Heart left ventricle (tissue), 16 donors: ENCODE measurements at regions not wholly inside any gene's neighbourhood (a gene's known extent, or its start where the extent isn't known, plus 50 kb on each side); places are given as distances from the start of the nearest gene placed in this dataset.

Source experiments
- ATAC-seq, 4 donors: fragments of 200-7000 bp; cut with Tn5 transposase; one replicate each; pipeline ENCODE4 v1.9.1; 2020 to 2022; ENCODE audit warnings: moderate library complexity in 4 of 4, mild to moderate bottlenecking in 3 of 4, moderate number of reproducible peaks in 1 of 4
- DNase-seq, 5 donors: peaks; one replicate each; pipeline ENCODE4 v3.0.0-alpha.2; 2020
- H3K27ac ChIP-seq, 12 donors: fragments of 200-600 bp; sonication (generic) in 4 of 12; one replicate each; pipeline versions ENCODE4 v1.5.0 to v1.8.0; 2016 to 2022; ENCODE audit warnings: mild to moderate bottlenecking in 2 of 12
- H3K27me3 ChIP-seq, 9 donors: fragments of 200-600 bp; sonication (generic) in 2 of 9; one replicate each; pipeline versions ENCODE4 v1.5.1 to v1.8.0; 2016 to 2022; ENCODE audit warnings: mild to moderate bottlenecking in 3 of 9
- H3K36me3 ChIP-seq, 9 donors: fragments of 200-600 bp; sonication (generic) in 2 of 9; one replicate each; pipeline versions ENCODE4 v1.5.0 to v1.8.0; 2018 to 2022; ENCODE audit warnings: mild to moderate bottlenecking in 2 of 9
- H3K4me1 ChIP-seq, 12 donors: fragments of 200-600 bp; sonication (generic) in 4 of 12; one replicate each; pipeline versions ENCODE4 v1.5.0 to v1.8.0; 2016 to 2022; ENCODE audit warnings: mild to moderate bottlenecking in 3 of 12
- H3K4me3 ChIP-seq, 12 donors: fragments of 200-600 bp; sonication (generic) in 4 of 12; one replicate each; pipeline versions ENCODE4 v1.5.0 to v1.8.0; 2017 to 2022; ENCODE audit warnings: mild to moderate bottlenecking in 9 of 12, moderate library complexity in 4 of 12
- H3K9me3 ChIP-seq, 12 donors: fragments of 200-600 bp; sonication (generic) in 4 of 12; one replicate each; pipeline versions ENCODE4 v1.5.0 to v1.8.0; 2016 to 2022; ENCODE audit warnings: mild to moderate bottlenecking in 1 of 12
- CTCF ChIP-seq, 12 donors: fragments of 200-600 bp; sonication (generic) in 4 of 12; IDR thresholded peaks; one replicate each; pipeline versions ENCODE4 v1.5.0 to v1.8.0; 2018 to 2022; ENCODE audit warnings: antibody characterized with exemption in 12 of 12, mild to moderate bottlenecking in 5 of 12
- POLR2A ChIP-seq, 2 donors: fragments of 450-650 bp; IDR thresholded peaks; one replicate each; pipeline ENCODE4 v1.6.1; 2017; ENCODE audit warnings: antibody characterized with exemption in 2 of 2, mild to moderate bottlenecking in 2 of 2, moderate library complexity in 2 of 2
- WGBS, 4 donors: extraction: QIAGEN DNeasy Blood & Tissue Kit in 2 of 4; methylation state at CpG; one replicate each; pipeline versions ENCODE4 v1.1.5 to v1.1.7; 2013 to 2018; 5-methylcytosine and 5-hydroxymethylcytosine counted together
- intact Hi-C, 10 donors: fragments of 100-400 bp; cut with DNase I; formaldehyde crosslinking; loops; one replicate each; pipeline versions ENCODE4 v1.11.1 to v1.14.2; 2022
- donor health status: ischemic (EF 13 %, LVEDD 7.1; RV severe dilation, severe dysfunction).
- donor health status: healthy with polysubstance abuse.
- donor health status: DM: no; HTN: yes; CAD: no.
- donor health status: DM: no; HTN: no; CAD: no.
- donor health status: ischemic (EF 25% LVEDD 6.9; RV normal size, moderate dysfunction).
- donor health status: ischemic (EF 25% LVEDD 5.7; RV mildly dilated, moderate dysfunction).
- donor health status: healthy.
- donor health status: DM: yes; HTN: yes; CAD: no.
- donor health status: ischemic (EF 35%, LVEDD 5.7; RV mildly dilated, moderate dysfunction).
- donor health status: nonischemic (EF 11% LVEDD 7.7; RV severe dilation, severe dysfunction).
- donor health status: DM: yes; HTN: yes; CAD: no.
- donor health status: PGD.
- donor health status: ischemic (EF 29% LVEDD 5.4; RV normal size, mild dysfunction).
- donor health status: nonischemic (EF 23%, LVEDD 6.1; RV moderate dilation, normal function).

GRCh38 chr1:30615076-30615795 lies 108.1 kb downstream of the MATN1 start:
- ATAC-seq (no peak), DNase-seq (no peak)
- TF ChIP-seq POLR2A (IDR thresholded peaks at IDR 0.05) (no peak), CTCF (IDR thresholded peaks at IDR 0.05) (no peak)
- H3K36me3 ChIP-seq: no peaks in the 10 kb centered on the region
- 74 to 88% (median 83%) methylated on average over 3 of the region's 3 CpGs for whole genome bisulfite sequencing, 4 donors
- H3K4me3 ChIP-seq: no peak overlapping the region
- no peak overlapping the region for H3K27ac ChIP-seq
- peaks cover 0 to 25% (median 2%) of the 10 kb centered on the region in 9 donors for H3K27me3 ChIP-seq
- H3K9me3 ChIP-seq: no peaks in the 10 kb centered on the region
- no peaks in the 10 kb centered on the region for H3K4me1 ChIP-seq
- intact Hi-C loops: no loop called here

- Histone ChIP-seq H3K4me1 (no peaks in the 10 kb centered on the region), H3K27me3 (peaks cover 0 to 18% (median 0%) of the 10 kb centered on the region in 9 donors), H3K36me3 (no peaks in the 10 kb centered on the region), H3K9me3 (no peaks in the 10 kb centered on the region), H3K4me3 (no peak overlapping the region), H3K27ac (no peak overlapping the region)
- intact Hi-C loops: no loop called here
- WGBS, 4 donors: 53 to 88% (median 73%) methylated on average over 1 of the region's 1 CpG
- TF ChIP-seq CTCF (IDR thresholded peaks at IDR 0.05) (no peak), POLR2A (IDR thresholded peaks at IDR 0.05) (no peak)
- ATAC-seq (no peak), DNase-seq (no peak)
Observed at GRCh38 chr1:30613188-30613587, 110.2 kb downstream of the MATN1 start.

- ATAC-seq (no peak), DNase-seq (no peak)
- Histone ChIP-seq H3K4me1 (no peaks in the 10 kb centered on the region), H3K36me3 (no peaks in the 10 kb centered on the region), H3K27ac (no peak overlapping the region), H3K4me3 (no peak overlapping the region), H3K9me3 (no peaks in the 10 kb centered on the region), H3K27me3 (peaks cover 0 to 18% (median 0%) of the 10 kb centered on the region in 9 donors)
- TF ChIP-seq POLR2A (IDR thresholded peaks at IDR 0.05): no peak
- no peak for TF ChIP-seq CTCF (IDR thresholded peaks at IDR 0.05)
- intact Hi-C loops: no loop called here
- WGBS, 4 donors: 15 to 49% (median 36%) methylated on average over 1 of the region's 1 CpG
Observed at GRCh38 chr1:30612536-30613065, 110.8 kb downstream of the MATN1 start.

GRCh38 chr1:30611741-30612309 lies 111.6 kb downstream of the MATN1 start:
- DNase-seq (no peak), ATAC-seq (no peak)
- Histone ChIP-seq H3K9me3 (no peaks in the 10 kb centered on the region), H3K36me3 (no peaks in the 10 kb centered on the region), H3K27me3 (peaks cover 0 to 17% (median 0%) of the 10 kb centered on the region in 9 donors), H3K4me3 (no peak overlapping the region), H3K4me1 (no peaks in the 10 kb centered on the region), H3K27ac (no peak overlapping the region)
- WGBS, 4 donors: 56 to 70% (median 61%) methylated on average over 5 of the region's 5 CpGs
- no peak for TF ChIP-seq CTCF (IDR thresholded peaks at IDR 0.05)
- no peak for TF ChIP-seq POLR2A (IDR thresholded peaks at IDR 0.05)
- intact Hi-C loops: no loop called here
